Tibial nerve (tissue), 3 donors: ENCODE measurements at regions not wholly inside any gene's neighbourhood (a gene's known extent, or its start where the extent isn't known, plus 50 kb on each side); places are given as distances from the start of the nearest gene placed in this dataset.

ENCODE experiments used
- CTCF ChIP-seq, 5 experiments: fragments of 200-600 bp in 3 of 5; fragments of 450-650 bp in 2 of 5; sonication (generic) in 3 of 5; IDR thresholded peaks; one replicate each; pipeline ENCODE4 v1.5.1; 2016 to 2019; ENCODE audit warnings: antibody characterized with exemption in 5 of 5, mild to moderate bottlenecking in 3 of 5, moderate library complexity in 2 of 5
- POLR2A ChIP-seq, 2 donors: fragments of 450-650 bp; IDR thresholded peaks; one replicate each; pipeline ENCODE4 v1.6.1; 2017; ENCODE audit warnings: antibody characterized with exemption in 2 of 2, mild to moderate bottlenecking in 2 of 2, moderate library complexity in 2 of 2

- TF ChIP-seq CTCF (IDR thresholded peaks at IDR 0.05) (no peak), POLR2A (IDR thresholded peaks at IDR 0.05) (no peak)
Observed at GRCh38 chr15:37416103-37416502, 315.8 kb upstream of the MEIS2 start.
